Body of pancreas (tissue), 4 donors: ENCODE measurements at regions not wholly inside any gene's neighbourhood (a gene's known extent, or its start where the extent isn't known, plus 50 kb on each side); places are given as distances from the start of the nearest gene placed in this dataset.

Source experiments
- POLR2A ChIP-seq, 3 donors: fragments of 450-650 bp; IDR thresholded peaks; one replicate each; pipeline ENCODE4 v1.6.1; 2016; ENCODE audit warnings: antibody characterized with exemption in 3 of 3, mild to moderate bottlenecking in 2 of 3
- TF ChIP-seq, protein P1 (sequence below), 7 experiments: fragments of 450-650 bp in 4 of 7; fragments of 200-600 bp in 3 of 7; sonication (generic) in 3 of 7; IDR thresholded peaks; one replicate each; pipeline ENCODE4 v1.5.1; 2016 to 2019; ENCODE audit warnings: antibody characterized with exemption in 7 of 7

DNA sequence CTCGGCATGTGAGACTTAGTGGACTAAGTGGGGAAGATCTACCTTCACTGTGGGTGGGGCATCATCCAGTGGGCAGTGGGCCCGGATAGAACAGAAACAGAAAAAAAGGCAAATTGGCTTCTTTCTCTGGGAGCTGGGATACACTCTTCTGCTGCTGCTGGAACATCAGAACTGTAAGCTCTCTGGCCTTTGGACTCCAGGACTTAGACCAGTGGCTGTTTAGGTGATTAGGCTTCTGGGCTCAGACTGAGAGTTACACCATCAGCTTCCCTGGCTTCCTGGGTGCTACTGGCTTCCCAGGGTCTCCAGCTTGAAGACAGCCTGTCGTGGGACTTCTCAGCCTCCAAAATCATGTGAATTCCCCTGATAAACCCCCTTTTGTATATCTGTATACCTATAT, 122.7 kb upstream of the SLC28A3 start:
- TF ChIP-seq, protein P1, sequence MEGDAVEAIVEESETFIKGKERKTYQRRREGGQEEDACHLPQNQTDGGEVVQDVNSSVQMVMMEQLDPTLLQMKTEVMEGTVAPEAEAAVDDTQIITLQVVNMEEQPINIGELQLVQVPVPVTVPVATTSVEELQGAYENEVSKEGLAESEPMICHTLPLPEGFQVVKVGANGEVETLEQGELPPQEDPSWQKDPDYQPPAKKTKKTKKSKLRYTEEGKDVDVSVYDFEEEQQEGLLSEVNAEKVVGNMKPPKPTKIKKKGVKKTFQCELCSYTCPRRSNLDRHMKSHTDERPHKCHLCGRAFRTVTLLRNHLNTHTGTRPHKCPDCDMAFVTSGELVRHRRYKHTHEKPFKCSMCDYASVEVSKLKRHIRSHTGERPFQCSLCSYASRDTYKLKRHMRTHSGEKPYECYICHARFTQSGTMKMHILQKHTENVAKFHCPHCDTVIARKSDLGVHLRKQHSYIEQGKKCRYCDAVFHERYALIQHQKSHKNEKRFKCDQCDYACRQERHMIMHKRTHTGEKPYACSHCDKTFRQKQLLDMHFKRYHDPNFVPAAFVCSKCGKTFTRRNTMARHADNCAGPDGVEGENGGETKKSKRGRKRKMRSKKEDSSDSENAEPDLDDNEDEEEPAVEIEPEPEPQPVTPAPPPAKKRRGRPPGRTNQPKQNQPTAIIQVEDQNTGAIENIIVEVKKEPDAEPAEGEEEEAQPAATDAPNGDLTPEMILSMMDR (IDR thresholded peaks at IDR 0.05) = no peak
- no peak for TF ChIP-seq POLR2A (IDR thresholded peaks at IDR 0.05)
